CD4-positive, alpha-beta T cell treated with Interleukin-15 for 1 hour (primary cell): ENCODE measurements at regions not wholly inside any gene's neighbourhood (a gene's known extent, or its start where the extent isn't known, plus 50 kb on each side); places are given as distances from the start of the nearest gene placed in this dataset.
"Not testable (repeated sequence)": the region's sequence is repeated elsewhere in the genome, so short reads cannot be mapped to it uniquely, and the experiment has no call there.

ENCODE experiments used
- DNase-seq: peaks from one replicate; pipeline ENCODE4 v3.0.0-alpha.2; 2020

- DNase-seq = not testable (repeated sequence)
Measured at GRCh38 chr21:9746831-9747606, 774.4 kb upstream of the TPTE start.

- not testable (repeated sequence) for DNase-seq
Measured at GRCh38 chr21:9747870-9748269, 773.5 kb upstream of the TPTE start.

GRCh38 chr21:9748451-9748850 is 772.9 kb upstream of the TPTE start:
- not testable (repeated sequence) for DNase-seq

DNA sequence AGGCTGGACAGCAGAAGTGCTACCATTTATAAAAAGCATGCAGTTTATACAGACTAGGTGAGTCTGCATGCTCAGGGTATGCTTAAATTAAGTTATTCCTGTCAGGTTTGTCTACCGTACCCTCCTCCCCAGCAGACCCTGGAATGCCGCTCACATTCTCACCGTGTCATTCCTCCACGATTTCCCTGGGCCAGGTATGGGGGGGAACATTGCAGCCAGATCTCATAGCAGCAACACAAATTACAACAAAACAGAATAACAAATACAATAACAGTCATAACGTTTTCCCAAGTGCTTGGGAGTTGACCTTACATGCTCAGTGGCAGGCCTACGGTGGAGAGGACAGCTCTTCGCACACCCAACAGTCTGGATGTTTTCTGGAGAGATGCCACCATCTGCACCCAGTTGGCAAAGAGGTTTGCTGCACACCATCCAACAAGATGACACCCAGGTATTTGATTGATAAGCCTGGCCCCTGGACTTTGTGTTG is 771.6 kb upstream of the TPTE start:
- DNase-seq = not testable (repeated sequence)

DNA sequence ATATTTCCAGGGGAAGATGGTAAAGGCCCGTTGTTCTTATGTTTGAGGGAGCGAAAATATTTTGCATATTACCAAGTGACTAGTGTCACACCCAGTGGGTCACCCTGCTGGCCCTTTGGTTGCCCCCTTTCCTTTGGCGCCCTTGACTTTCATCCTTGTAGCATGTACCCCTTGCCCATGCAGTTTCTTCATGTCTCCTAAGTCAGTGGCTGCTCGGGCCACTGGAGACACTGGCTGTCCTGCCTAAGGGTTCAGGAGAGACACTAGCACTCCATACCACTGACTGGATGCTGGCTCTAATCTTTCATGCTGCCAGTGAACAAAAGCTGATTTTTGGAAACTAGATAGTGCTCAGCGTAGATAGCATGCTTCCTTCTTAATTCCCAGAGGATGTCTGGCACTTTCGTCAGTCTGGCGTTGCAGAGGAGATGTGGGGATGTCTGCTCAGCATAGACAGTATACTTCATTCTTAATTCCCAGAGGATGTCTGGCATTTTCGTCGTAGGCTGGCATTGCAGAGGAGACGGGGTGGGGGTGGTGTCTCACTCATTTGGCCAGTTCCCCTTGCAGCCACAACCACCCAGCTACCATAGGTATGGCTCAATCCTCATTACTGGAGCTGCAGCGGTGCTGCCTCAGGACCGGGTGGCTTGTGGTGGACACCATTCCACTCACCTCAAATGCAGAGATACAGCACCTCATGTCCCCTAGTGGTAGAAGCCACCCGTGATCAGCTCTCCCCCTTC is 770.9 kb upstream of the TPTE start:
- DNase-seq = no peak

GRCh38 chr21:9751087-9751585 is 770.2 kb upstream of the TPTE start:
- not testable (repeated sequence) for DNase-seq

DNA sequence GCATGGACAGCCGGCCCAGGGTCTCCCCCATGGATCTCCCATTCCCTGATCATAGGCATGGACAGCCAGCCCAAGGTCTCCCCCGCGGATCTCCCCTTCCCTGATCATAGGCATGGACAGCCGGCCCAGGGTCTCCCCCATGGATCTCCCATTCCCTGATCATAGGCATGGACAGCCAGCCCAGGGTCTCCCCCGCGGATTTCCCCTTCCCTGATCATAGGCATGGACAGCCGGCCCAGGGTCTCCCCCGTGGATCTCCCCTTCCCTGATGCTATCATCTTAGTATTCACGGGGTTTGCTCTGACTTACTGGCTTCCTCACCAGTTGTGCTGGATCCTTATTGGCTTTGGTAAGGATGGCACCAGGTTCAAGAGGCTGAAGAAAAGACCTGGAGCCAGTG is 769.4 kb upstream of the TPTE start:
- DNase-seq = not testable (repeated sequence)

DNA sequence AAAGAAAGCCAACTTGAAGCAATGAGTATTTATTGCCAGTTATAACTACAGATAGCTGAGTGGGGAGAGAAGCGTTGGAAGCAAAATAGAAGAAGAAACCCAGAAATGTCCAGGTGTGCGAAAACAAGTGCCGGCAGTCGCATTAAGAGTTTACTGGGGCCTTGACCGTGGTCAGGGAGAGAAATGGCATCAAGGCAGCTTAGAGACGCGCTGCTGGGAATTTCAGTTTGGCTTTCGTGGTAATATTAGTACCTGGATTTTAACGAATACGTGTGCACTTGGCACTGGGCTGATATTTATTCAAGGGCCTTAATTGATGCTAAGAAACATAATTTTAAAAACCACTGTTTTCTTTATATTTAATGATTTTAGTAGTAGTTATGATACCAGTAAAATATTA is 767.9 kb upstream of the TPTE start:
- not testable (repeated sequence) for DNase-seq

GRCh38 chr21:9753943-9754342 is 767.4 kb upstream of the TPTE start:
- no peak for DNase-seq

GRCh38 chr21:9754434-9754833 is 766.9 kb upstream of the TPTE start:
- not testable (repeated sequence) for DNase-seq

GRCh38 chr21:9755611-9756010 is 765.8 kb upstream of the TPTE start:
- DNase-seq = no peak

- no peak for DNase-seq
Measured at GRCh38 chr21:9756677-9757076, 764.7 kb upstream of the TPTE start.

DNA sequence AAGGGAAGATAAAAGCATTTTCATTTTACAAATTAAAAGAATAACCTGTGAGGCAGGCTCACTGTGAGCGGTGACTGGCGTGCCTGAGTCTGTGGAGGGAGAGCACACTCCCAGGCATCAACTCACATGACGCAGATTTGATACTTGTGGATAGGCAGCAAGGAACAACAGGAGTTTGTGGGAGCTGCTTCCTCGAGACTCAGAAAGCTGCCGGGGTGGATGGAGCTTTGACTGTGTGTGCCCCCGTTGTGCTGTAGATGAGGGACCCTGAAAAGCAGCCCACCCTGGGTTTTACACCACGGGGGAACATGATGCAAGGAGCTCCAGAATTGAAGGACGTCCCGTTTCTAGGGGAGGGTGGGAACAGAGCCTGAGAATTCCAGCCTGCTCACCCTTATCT is 764.3 kb upstream of the TPTE start:
- not testable (repeated sequence) for DNase-seq

- not testable (repeated sequence) for DNase-seq
Measured at GRCh38 chr21:9757572-9757971, 763.8 kb upstream of the TPTE start.

DNA sequence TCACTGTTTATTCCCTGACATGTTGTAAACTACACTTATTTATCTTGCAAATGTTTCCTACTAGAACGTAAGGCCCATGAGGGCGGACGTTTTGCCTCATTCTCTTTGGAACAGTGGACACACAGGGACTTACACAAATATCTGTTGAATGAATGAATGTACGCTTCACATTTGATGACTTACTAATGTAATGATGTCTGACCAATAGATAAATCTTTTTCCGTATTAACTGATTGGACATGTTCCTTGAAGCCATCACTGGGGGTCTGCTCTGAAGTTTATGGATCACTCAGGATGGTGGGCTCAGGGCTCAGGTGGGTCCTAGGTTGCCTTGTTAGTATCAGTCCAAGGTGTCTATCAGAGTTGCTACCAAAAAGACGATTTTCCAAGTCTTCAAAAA is 763.2 kb upstream of the TPTE start:
- DNase-seq = no peak

GRCh38 chr21:9758888-9759287 is 762.5 kb upstream of the TPTE start:
- DNase-seq = no peak

GRCh38 chr21:9759972-9760371 is 761.4 kb upstream of the TPTE start:
- no peak for DNase-seq

DNA sequence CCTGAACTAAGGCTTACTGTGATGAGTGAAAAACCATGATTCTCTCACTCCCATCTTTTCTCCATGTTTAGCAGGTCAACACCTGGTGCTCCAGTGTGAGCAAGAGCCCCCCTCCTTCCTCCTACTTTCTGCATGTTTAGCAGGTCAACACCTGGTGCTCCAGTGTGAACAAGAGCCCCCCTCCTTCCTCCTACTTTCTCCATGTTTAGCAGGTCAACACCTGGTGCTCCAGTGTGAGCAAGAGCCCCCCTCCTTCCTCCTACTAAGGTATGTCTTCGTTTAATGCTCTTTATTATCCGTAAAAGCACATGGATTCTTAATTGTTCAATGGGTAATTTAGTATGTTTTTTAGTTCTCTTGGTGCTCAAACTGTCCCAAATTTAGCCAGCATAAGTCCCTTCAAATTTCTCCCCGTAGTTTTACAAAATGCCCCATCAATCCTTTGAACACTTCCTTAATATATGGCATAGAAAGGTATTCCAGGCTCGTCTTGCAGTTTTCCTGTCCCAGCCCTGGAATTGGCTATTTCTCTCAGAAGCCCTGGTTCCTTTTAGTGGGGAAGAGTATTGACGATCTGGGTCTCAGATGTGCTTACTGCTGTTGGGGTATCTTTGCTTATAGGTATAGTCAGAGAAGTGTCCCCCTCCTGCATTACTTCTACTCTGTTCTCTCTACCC is 760.8 kb upstream of the TPTE start:
- no peak for DNase-seq

DNA sequence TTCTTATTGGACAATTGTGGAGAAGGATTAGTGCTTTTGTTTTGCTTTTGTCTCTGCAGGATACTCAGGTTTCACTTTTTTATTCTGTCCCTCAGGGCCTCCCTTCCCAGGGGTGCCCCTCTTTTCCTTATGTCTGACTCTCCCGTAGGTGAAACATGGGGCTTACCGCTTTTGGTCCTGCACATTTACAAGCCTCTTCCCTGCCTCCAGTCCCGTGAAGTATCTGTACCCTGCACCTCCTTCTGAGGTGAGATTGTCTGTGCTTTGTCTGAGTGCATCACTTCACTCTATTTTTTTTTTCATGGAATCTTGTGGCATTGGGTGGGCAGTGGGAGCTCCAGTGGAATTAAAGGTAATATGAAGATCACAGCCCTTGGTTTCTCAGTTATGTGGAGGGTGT is 758.1 kb upstream of the TPTE start:
- DNase-seq = no peak

DNA sequence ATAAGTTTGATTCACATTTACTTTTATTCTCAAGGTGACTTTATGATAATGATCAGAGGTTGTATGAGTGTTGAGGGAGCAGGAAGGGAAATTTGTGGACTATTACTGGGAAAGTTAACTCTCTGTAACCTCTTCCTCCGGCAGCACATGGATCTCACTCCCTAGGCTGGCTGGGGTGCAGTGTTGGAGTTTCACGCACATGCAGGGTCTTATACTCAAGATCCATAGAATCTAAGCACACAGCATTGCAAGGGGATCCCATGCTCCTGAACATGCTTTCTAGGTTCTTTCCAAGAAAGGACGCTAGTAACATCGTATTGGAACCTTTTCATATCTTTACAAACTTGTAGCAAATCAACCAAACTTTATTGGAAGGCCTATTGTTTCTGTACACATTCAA is 757.6 kb upstream of the TPTE start:
- DNase-seq = no peak

- DNase-seq = not testable (repeated sequence)
Measured at GRCh38 chr21:9764294-9764693, 757.1 kb upstream of the TPTE start.

GRCh38 chr21:9765538-9765937 is 755.8 kb upstream of the TPTE start:
- DNase-seq = not testable (repeated sequence)

- DNase-seq = not testable (repeated sequence)
Measured at GRCh38 chr21:9766890-9767591, 754.3 kb upstream of the TPTE start.
